MM.1S (cell line): ENCODE measurements at regions not wholly inside any gene's neighbourhood (a gene's known extent, or its start where the extent isn't known, plus 50 kb on each side); places are given as distances from the start of the nearest gene placed in this dataset.

ENCODE experiments used
- DNase-seq: peaks from one replicate; pipeline ENCODE4 v3.0.0-alpha.2; 2015
- H2AFZ ChIP-seq: fragments of 300-600 bp; sonication (generic); 2 replicates; pipeline ENCODE4 v1.6.0; 2016; ENCODE audit warnings: antibody characterized with exemption, low read length
- H3F3A ChIP-seq: fragments of 300-600 bp; sonication (generic); 2 replicates; pipeline ENCODE4 v1.6.1; 2016; ENCODE audit warnings: mild to moderate bottlenecking, antibody characterized with exemption, low read length, moderate library complexity, mixed read lengths; ENCODE audit not compliant: insufficient read depth
- H3K27ac ChIP-seq: fragments of 300-600 bp; sonication (generic); 2 replicates; pipeline ENCODE4 v1.5.1; 2016; ENCODE audit warnings: mild to moderate bottlenecking, low read length
- H3K27me3 ChIP-seq: fragments of 300-600 bp; sonication (generic); replicated peaks from 2 replicates; pipeline ENCODE4 v1.6.0; 2016; ENCODE audit warnings: low read length; ENCODE audit not compliant: insufficient read depth
- H3K36me3 ChIP-seq: fragments of 300-600 bp; sonication (generic); replicated peaks from 2 replicates; pipeline ENCODE4 v1.6.1; 2016; ENCODE audit warnings: mild to moderate bottlenecking, low read length, mixed read lengths; ENCODE audit not compliant: insufficient read depth
- H3K4me1 ChIP-seq: fragments of 300-600 bp; sonication (generic); 2 replicates; pipeline ENCODE4 v1.6.1; 2016; ENCODE audit warnings: low read length, mixed read lengths
- H3K4me2 ChIP-seq: fragments of 300-600 bp; sonication (generic); 2 replicates; pipeline ENCODE4 v1.6.0; 2016; ENCODE audit warnings: low read depth, low read length
- H3K4me3 ChIP-seq: fragments of 300-600 bp; sonication (generic); 2 replicates; pipeline ENCODE4 v1.5.1; 2016; ENCODE audit warnings: low read length, mixed read lengths
- H3K79me2 ChIP-seq: fragments of 300-600 bp; sonication (generic); 2 replicates; pipeline ENCODE4 v1.6.1; 2016; ENCODE audit warnings: mixed run types, low read length, mixed read lengths
- H3K9ac ChIP-seq: fragments of 300-600 bp; sonication (generic); 2 replicates; pipeline ENCODE4 v1.6.1; 2016; ENCODE audit warnings: low read length, mixed read lengths
- H3K9me2 ChIP-seq: fragments of 300-600 bp; sonication (generic); replicated peaks from 2 replicates; pipeline ENCODE4 v1.6.1; 2016; ENCODE audit warnings: mild to moderate bottlenecking, low read length, mixed read lengths; ENCODE audit not compliant: insufficient read depth
- H3K9me3 ChIP-seq: fragments of 300-600 bp; sonication (generic); replicated peaks from 2 replicates; pipeline ENCODE4 v1.6.1; 2016; ENCODE audit warnings: mild to moderate bottlenecking, low read length, mixed read lengths; ENCODE audit not compliant: insufficient read depth
- H4K20me1 ChIP-seq: fragments of 300-600 bp; sonication (generic); 2 replicates; pipeline ENCODE4 v1.6.1; 2016; ENCODE audit warnings: mild to moderate bottlenecking, low read length, moderate library complexity, mixed read lengths; ENCODE audit not compliant: insufficient read depth
- EZH2 ChIP-seq: fragments of 300-600 bp; sonication (generic); optimal IDR thresholded peaks from 2 replicates; pipeline ENCODE3; 2017; ENCODE audit warnings: low read depth, mild to moderate bottlenecking, antibody characterized with exemption, low read length, mixed read lengths
- EZH2phosphoT487 ChIP-seq: fragments of 300-600 bp; sonication (generic); IDR thresholded peaks from 2 replicates; pipeline ENCODE4 v1.6.1; 2018; ENCODE audit warnings: antibody characterized with exemption, low read length
- TF ChIP-seq, protein P1 (sequence below): fragments of 300-600 bp; sonication (generic); IDR thresholded peaks from 2 replicates; pipeline ENCODE4 v1.5.1; 2016; ENCODE audit warnings: antibody characterized with exemption, low read length, mixed read lengths

GRCh38 chr20:37630993-37631392, 62.8 kb upstream of the CTNNBL1 start:
- Histone ChIP-seq H3K9ac (no peak overlapping the region), H3K27ac (no peak overlapping the region), H3K4me3 (no peak overlapping the region), H3K4me2 (no peak overlapping the region), H3K4me1 (no peaks in the 10 kb centered on the region), H4K20me1 (no peaks in the 10 kb centered on the region), H3K9me3 (no peaks in the 10 kb centered on the region), H3K27me3 (peaks cover 74% of the 10 kb centered on the region), H3K9me2 (no peaks in the 10 kb centered on the region), H2AFZ (no peak overlapping the region), H3K36me3 (no peaks in the 10 kb centered on the region), H3F3A (no peaks in the 10 kb centered on the region), H3K79me2 (no peaks in the 10 kb centered on the region)
- DNase-seq: no peak
- TF ChIP-seq, protein P1, sequence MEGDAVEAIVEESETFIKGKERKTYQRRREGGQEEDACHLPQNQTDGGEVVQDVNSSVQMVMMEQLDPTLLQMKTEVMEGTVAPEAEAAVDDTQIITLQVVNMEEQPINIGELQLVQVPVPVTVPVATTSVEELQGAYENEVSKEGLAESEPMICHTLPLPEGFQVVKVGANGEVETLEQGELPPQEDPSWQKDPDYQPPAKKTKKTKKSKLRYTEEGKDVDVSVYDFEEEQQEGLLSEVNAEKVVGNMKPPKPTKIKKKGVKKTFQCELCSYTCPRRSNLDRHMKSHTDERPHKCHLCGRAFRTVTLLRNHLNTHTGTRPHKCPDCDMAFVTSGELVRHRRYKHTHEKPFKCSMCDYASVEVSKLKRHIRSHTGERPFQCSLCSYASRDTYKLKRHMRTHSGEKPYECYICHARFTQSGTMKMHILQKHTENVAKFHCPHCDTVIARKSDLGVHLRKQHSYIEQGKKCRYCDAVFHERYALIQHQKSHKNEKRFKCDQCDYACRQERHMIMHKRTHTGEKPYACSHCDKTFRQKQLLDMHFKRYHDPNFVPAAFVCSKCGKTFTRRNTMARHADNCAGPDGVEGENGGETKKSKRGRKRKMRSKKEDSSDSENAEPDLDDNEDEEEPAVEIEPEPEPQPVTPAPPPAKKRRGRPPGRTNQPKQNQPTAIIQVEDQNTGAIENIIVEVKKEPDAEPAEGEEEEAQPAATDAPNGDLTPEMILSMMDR: no peak
- TF ChIP-seq EZH2 (no peak), EZH2phosphoT487 (no peak)

DNA sequence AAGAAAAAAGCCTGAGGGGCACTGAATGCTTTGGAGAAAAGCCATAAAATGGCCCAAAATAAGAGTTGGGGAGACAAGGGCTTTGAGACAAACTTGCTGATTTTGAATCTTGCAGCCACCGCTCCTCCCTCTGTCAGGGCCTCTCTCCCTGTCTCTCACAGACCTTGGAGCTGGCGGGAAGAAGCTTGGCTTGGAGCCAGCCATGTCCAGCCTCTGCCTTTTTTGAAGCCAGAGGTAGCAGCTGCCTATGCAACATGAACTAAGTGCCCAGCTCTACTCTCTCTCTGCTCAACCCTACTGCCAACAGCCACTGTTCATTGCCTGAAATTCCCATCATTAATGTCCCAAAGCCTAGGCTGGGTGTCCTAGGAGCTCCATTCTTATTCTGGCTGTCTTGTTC, 63.7 kb upstream of the CTNNBL1 start:
- Histone ChIP-seq H4K20me1 (no peaks in the 10 kb centered on the region), H2AFZ (no peak overlapping the region), H3K4me3 (no peak overlapping the region), H3K9ac (no peak overlapping the region), H3K4me2 (no peak overlapping the region), H3K79me2 (no peaks in the 10 kb centered on the region), H3K9me3 (no peaks in the 10 kb centered on the region), H3K27ac (no peak overlapping the region), H3K27me3 (peaks cover 66% of the 10 kb centered on the region), H3K4me1 (no peaks in the 10 kb centered on the region), H3K36me3 (no peaks in the 10 kb centered on the region), H3K9me2 (no peaks in the 10 kb centered on the region), H3F3A (no peaks in the 10 kb centered on the region)
- no peak for DNase-seq
- TF ChIP-seq EZH2phosphoT487 (no peak), EZH2 (no peak)
- TF ChIP-seq, protein P1: no peak

- TF ChIP-seq EZH2phosphoT487: no peak
- TF ChIP-seq, protein P1: no peak
- no peak for TF ChIP-seq EZH2
- H3K27me3 ChIP-seq: peaks cover 55% of the 10 kb centered on the region
- DNase-seq: no peak
These were observed 66.1 kb upstream of the CTNNBL1 start for GRCh38 chr20:37627767-37628130.

More at GRCh38 chr20:37627767-37628130, 66.1 kb upstream of the CTNNBL1 start:
- Histone ChIP-seq H2AFZ (no peak overlapping the region), H3K4me2 (no peak overlapping the region), H3K4me1 (no peaks in the 10 kb centered on the region), H3F3A (no peaks in the 10 kb centered on the region), H4K20me1 (no peaks in the 10 kb centered on the region), H3K36me3 (no peaks in the 10 kb centered on the region), H3K79me2 (no peaks in the 10 kb centered on the region), H3K4me3 (no peak overlapping the region), H3K9me3 (no peaks in the 10 kb centered on the region), H3K27ac (no peak overlapping the region), H3K9me2 (no peaks in the 10 kb centered on the region), H3K9ac (no peak overlapping the region)
